H7 (cell line): ENCODE measurements at regions not wholly inside any gene's neighbourhood (a gene's known extent, or its start where the extent isn't known, plus 50 kb on each side); places are given as distances from the start of the nearest gene placed in this dataset.
A peak's percentile ranks its signal among the peaks of the same experiment; 100 is the strongest.

Experiments used
- DNase-seq: peaks from one replicate; pipeline ENCODE4 v3.0.0; 2012
- H3K27me3 ChIP-seq: 2 replicates; pipeline ENCODE4 v1.6.0; 2011; ENCODE audit warnings: mild to moderate bottlenecking, low read length; ENCODE audit not compliant: control insufficient read depth, insufficient read depth
- H3K36me3 ChIP-seq: replicated peaks from 2 replicates; pipeline ENCODE4 v1.5.1; 2011; ENCODE audit warnings: low read length; ENCODE audit not compliant: control insufficient read depth, insufficient read depth
- H3K4me3 ChIP-seq: 2 replicates; pipeline ENCODE4 v1.5.1; 2011; ENCODE audit warnings: low read depth, mild to moderate bottlenecking, control low read depth, low read length, moderate library complexity; ENCODE audit not compliant: insufficient read depth

GRCh38 chr3:194003114-194004057 is 132.6 kb upstream of the HES1 start:
- peak overlapping the region; percentile 44 for H3K4me3 ChIP-seq
- H3K36me3 ChIP-seq = no peaks in the 10 kb centered on the region
- H3K27me3 ChIP-seq = peaks cover 7% of the 10 kb centered on the region; the same call in 1 of the 2 replicates
- DNase-seq = peak; percentile 79

- Histone ChIP-seq H3K36me3 (no peaks in the 10 kb centered on the region), H3K4me3 (no peak overlapping the region), H3K27me3 (peaks cover 7% of the 10 kb centered on the region; the same call in 1 of the 2 replicates)
- DNase-seq = no peak
Measured at GRCh38 chr3:194005930-194006501, 129.9 kb upstream of the HES1 start.

- H3K4me3 ChIP-seq = no peak overlapping the region
- no peak for DNase-seq
- H3K27me3 ChIP-seq = peaks cover 7% of the 10 kb centered on the region; the same call in 1 of the 2 replicates
- no peaks in the 10 kb centered on the region for H3K36me3 ChIP-seq
Measured at GRCh38 chr3:194007592-194008337, 128.2 kb upstream of the HES1 start.

- peaks cover 7% of the 10 kb centered on the region; the same call in 1 of the 2 replicates for H3K27me3 ChIP-seq
- no peak overlapping the region for H3K4me3 ChIP-seq
- no peaks in the 10 kb centered on the region for H3K36me3 ChIP-seq
- no peak for DNase-seq
Measured at GRCh38 chr3:194009019-194009418, 126.9 kb upstream of the HES1 start.

GRCh38 chr3:194009892-194010533 is 125.9 kb upstream of the HES1 start:
- H3K4me3 ChIP-seq = no peak overlapping the region
- H3K36me3 ChIP-seq = no peaks in the 10 kb centered on the region
- peaks cover 7% of the 10 kb centered on the region; the same call in 1 of the 2 replicates for H3K27me3 ChIP-seq
- DNase-seq = no peak

- Histone ChIP-seq H3K36me3 (no peaks in the 10 kb centered on the region), H3K4me3 (no peak overlapping the region), H3K27me3 (peaks cover 7% of the 10 kb centered on the region; the same call in 1 of the 2 replicates)
- no peak for DNase-seq
Measured at GRCh38 chr3:194011807-194012206, 124.1 kb upstream of the HES1 start.

GRCh38 chr3:194013928-194014327 is 122.0 kb upstream of the HES1 start:
- no peaks in the 10 kb centered on the region for H3K36me3 ChIP-seq
- DNase-seq = no peak
- no peak overlapping the region for H3K4me3 ChIP-seq

GRCh38 chr3:194014756-194015155 is 121.2 kb upstream of the HES1 start:
- Histone ChIP-seq H3K4me3 (no peak overlapping the region), H3K27me3 (no peaks in the 10 kb centered on the region), H3K36me3 (no peaks in the 10 kb centered on the region)
- no peak for DNase-seq

More at GRCh38 chr3:194013928-194014327, 122.0 kb upstream of the HES1 start:
- H3K27me3 ChIP-seq = no peaks in the 10 kb centered on the region

- Histone ChIP-seq H3K27me3 (no peaks in the 10 kb centered on the region), H3K4me3 (no peak overlapping the region), H3K36me3 (no peaks in the 10 kb centered on the region)
- DNase-seq = no peak
Measured at GRCh38 chr3:194019398-194020165, 116.4 kb upstream of the HES1 start.

GRCh38 chr3:194022052-194022451 is 113.9 kb upstream of the HES1 start:
- Histone ChIP-seq H3K27me3 (no peaks in the 10 kb centered on the region), H3K4me3 (no peak overlapping the region), H3K36me3 (no peaks in the 10 kb centered on the region)
- DNase-seq = no peak

- Histone ChIP-seq H3K27me3 (no peaks in the 10 kb centered on the region), H3K36me3 (no peaks in the 10 kb centered on the region), H3K4me3 (no peak overlapping the region)
- DNase-seq = no peak
Measured at GRCh38 chr3:194022816-194023215, 113.1 kb upstream of the HES1 start.

GRCh38 chr3:194023501-194024280 is 112.3 kb upstream of the HES1 start:
- Histone ChIP-seq H3K36me3 (no peaks in the 10 kb centered on the region), H3K4me3 (no peak overlapping the region), H3K27me3 (no peaks in the 10 kb centered on the region)
- no peak for DNase-seq

- Histone ChIP-seq H3K4me3 (no peak overlapping the region), H3K36me3 (no peaks in the 10 kb centered on the region), H3K27me3 (no peaks in the 10 kb centered on the region)
- no peak for DNase-seq
Measured at GRCh38 chr3:194025119-194025518, 110.8 kb upstream of the HES1 start.
